GM19452 (cell line): ENCODE measurements at regions not wholly inside any gene's neighbourhood (a gene's known extent, or its start where the extent isn't known, plus 50 kb on each side); places are given as distances from the start of the nearest gene placed in this dataset.
"Not testable (repeated sequence)": the region's sequence is repeated elsewhere in the genome, so short reads cannot be mapped to it uniquely, and the experiment has no call there.

Experiments used
- ATAC-seq: cut with Tn5 transposase; IDR thresholded peaks from one replicate; pipeline ENCODE4 v1.9.1; 2021; ENCODE audit not compliant: unreplicated experiment

DNA sequence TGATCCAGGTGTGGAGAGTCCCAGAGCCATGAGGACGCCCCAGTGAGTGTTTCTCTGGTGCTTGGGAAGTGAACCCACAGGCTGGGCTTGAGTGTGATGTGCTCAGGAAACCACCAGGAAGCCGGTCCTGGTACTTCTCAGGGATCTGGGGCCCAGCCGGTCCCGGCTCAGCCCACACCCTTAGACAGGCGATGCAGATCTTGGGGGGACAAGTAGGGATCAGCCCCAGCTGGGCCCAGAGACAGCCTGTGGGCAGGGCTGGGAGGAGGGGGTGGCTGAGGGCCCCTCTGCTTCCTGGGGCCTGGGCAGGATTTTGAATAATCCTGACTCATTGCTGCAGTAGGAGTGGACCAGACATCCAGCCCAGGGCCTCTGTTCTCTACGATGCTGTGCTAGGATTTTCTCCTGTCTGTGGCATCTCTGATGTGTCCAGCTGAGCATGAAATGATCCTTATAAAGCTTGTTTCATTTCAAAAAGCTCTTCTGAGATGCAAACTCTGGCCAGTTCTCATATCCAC, 698.0 kb downstream of the PTPRU start:
- ATAC-seq, result no peak

DNA sequence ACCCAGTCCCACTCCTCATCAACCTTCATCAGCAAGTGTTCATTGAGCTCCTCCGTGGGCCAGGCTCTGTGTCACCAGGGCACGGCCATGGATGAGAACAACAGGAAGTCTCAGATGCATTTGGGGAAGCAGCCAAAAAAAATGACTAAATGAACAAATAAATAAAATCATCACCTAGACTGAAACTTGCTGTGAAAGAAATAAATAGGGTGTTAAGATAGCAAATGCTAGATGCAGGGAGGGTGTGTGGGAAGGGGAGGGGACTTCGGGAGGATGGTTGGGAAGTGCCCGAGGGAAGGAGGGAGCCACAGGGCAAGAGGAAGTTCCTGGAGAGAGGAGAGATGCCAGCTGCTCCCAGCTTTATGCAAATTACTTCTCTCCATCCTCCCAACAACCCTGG, 696.7 kb downstream of the PTPRU start:
- no peak for ATAC-seq

DNA sequence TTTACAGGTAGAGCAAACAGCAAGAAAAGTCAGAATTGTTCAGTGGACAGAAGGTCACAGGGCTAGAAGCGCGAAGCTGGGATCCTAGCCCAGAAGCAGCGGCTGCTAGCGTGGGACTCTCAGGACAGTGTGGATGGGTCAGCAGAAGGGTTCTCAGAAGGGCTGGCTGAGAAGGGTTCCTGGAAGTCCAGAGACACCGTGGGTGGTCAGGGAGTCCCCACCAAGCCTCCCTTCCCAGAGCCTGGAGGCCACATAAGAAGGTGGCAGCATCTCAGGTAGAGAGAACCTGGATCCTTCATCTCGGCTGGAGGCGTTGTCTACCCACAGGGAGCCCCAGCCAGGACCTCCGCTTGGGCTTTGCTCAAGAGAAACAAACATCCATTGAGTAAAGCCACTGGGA, 696.3 kb downstream of the PTPRU start:
- ATAC-seq, result no peak

DNA sequence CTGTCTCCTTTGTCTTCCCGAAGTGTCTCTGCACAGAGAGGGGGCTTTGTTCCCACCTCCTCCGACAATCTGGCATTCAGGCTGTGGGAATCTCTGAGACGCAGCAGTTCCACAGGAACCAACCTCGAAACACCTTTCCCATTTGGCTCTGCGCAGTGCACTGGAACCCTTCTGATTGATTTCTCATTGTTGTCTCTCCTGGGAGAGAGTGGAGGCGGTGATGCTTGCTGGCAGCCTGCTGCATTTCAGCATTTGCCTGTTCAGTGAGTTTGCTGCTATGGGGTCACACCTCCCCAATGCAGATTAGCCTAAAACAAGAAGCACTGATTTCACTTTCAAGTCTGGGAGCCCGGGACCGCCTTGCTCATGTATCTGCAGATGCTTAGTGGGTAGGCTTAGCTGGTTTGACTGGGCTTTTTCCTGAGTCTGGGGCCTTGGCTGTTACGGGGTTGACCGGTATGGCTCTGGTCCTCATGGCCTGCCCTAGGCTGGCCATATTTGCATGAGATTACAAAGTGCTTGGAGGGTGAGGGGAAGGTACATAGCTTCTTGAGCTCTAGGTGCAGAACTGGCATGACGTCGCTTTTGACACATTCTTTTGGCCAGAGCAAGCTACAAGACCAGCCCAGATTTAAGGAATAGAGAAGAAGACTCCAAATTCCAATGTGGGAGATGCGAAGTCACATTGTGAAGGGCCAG, 695.3 kb downstream of the PTPRU start:
- ATAC-seq, result no peak

DNA sequence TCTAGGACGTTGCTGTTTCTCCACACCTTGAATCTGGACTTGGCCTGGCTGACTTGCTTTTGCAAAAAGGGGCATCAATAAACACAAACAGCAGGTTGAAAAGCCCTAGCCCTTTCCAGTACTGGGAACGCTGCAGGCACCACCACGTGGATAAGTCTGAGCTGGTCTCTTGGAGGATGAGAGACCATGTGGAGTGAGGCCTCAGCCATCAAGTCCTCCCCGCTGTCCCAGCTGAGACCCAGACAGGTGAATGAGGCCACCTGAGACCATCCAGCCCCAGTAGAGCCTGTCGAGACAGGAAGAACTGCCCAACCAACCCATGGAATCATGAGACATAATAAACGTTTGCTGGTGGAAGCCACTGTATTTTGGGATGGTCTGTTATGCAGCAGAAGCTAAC, 688.7 kb downstream of the PTPRU start:
- no peak for ATAC-seq

DNA sequence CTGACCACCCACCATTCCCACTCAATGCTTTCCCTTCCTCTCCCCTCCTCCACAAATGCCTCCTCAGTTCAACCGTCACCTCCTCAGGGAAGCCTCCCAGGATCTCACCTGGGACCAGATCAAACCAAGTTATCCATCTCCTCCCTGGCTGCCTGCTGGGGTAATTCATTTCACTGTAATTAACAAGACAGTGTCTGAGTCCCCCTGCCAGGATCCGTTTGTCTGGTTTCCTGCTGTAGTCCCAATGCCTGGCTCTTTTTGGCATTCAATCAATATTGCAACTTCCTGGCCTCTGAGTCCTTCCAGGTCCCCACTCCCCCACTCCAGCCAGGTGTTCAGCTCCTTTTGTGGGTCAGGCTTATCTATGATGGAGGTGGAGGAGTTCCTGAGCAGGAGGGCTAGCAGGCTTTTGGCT, 687.7 kb downstream of the PTPRU start:
- no peak for ATAC-seq

- no peak for ATAC-seq
These were observed 685.4 kb downstream of the PTPRU start for GRCh38 chr1:29921741-29922140.

- ATAC-seq, result no peak
These were observed 684.5 kb downstream of the PTPRU start for GRCh38 chr1:29920784-29921183.

- ATAC-seq, result no peak
These were observed 684.0 kb downstream of the PTPRU start for GRCh38 chr1:29920316-29920715.

DNA sequence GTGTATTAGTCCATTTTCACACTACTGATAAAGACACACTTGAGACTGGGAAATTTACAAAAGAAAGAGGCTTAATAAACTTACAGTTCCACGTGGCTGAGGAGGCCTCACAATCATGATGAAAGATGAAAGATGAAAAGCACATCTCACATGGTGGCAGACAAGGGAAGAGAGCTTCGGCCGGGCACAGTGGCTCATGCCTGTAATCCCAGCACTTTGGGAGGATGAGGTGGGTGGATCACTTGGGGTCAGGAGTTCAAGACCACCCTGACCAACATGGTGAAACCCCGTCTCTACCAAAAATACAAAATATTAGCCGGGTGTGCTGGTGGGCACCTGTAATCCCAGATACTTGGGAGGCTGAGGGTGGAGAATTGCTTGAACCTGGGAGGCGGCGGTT, 682.7 kb downstream of the PTPRU start:
- ATAC-seq, result not testable (repeated sequence)

GRCh38 chr1:29916656-29917369, 680.5 kb downstream of the PTPRU start:
- no peak for ATAC-seq

DNA sequence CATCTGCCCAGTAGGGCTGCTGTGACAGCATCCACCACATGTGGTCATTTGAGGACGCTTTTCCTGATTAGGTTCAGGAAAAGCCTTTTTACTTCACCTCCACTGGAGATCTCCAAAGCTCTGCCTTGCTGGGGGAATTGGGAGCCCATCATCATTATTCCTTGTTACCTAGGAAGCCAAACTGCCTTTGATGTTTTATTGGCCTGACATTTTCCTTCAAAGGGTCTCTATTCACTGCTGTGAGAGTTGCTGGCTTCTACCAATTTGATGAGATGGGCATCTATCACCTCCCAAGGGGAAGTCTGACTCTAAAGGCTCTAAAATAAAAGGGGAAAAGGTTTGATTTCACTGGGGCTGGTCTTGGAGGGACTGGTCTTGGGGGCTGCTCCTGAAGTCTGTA, 678.6 kb downstream of the PTPRU start:
- no peak for ATAC-seq

DNA sequence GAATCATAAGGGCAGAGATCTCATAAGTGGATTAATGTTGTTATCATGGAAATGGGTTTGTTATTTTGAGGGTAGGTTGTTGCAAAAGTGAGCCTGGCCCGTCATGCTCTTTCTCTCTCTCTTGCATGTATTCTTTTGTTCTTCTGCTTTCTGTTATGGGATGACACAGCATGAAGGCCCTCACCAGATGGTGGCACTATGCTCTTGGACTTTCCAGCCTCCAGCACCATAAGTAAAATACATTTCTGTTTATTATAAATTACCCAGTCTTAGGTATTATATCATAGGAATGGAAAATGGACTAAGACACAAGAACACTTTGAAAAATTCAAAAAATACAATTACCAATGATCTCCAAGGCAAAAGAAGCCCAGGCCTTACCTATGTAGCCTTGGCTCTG, 676.1 kb downstream of the PTPRU start:
- no peak for ATAC-seq

DNA sequence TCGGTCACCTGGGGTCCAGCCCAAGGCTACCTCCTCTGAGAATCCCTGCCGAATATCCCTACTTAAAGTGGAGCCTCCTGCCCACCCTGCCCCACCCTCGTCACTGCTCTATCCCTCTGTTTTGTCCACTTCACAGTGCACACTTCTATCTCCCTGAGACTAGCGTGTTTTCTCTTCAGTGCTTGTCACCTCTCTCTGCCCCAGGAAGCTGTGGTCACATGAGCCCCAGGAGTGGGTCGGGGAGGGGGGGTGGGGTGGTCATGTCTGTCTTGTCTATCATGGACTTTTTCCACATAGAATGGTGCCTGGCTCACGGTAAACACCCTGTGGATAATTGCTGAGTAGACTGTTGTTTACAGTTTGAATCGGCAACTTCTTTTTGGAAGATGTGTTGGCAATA, 673.6 kb downstream of the PTPRU start:
- ATAC-seq, result no peak

- no peak for ATAC-seq
These were observed 671.3 kb downstream of the PTPRU start for GRCh38 chr1:29907596-29907995.

GRCh38 chr1:29906927-29907326, 670.6 kb downstream of the PTPRU start:
- ATAC-seq, result no peak

DNA sequence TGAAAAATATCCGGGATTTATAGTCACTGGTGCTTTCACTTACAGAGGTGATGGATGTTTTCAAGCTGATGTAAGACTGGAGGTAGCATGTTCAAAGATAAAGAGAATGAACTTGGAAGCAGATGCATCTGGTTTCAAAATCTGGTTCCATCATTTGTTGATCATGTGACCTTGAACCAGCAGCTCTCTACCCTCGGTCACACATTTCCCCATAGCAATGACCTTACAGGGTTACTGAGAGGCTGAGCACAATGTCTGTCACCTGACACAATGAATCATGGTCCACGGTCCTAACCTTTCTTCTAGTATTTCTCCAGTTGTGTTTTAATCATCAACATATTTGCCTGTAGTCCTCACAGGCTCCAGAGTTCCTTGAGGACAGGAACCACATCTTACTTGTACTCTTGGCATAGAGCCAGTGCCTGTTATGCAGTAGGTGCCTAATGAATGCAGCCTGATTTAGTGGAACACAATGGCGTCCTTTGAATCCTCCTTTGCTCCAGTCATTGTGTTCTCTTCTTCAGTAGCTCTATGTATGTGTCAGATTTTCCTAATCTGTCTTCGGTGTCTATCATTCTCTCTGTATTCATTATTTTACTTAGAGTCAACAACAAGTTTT, 667.3 kb downstream of the PTPRU start:
- no peak for ATAC-seq

DNA sequence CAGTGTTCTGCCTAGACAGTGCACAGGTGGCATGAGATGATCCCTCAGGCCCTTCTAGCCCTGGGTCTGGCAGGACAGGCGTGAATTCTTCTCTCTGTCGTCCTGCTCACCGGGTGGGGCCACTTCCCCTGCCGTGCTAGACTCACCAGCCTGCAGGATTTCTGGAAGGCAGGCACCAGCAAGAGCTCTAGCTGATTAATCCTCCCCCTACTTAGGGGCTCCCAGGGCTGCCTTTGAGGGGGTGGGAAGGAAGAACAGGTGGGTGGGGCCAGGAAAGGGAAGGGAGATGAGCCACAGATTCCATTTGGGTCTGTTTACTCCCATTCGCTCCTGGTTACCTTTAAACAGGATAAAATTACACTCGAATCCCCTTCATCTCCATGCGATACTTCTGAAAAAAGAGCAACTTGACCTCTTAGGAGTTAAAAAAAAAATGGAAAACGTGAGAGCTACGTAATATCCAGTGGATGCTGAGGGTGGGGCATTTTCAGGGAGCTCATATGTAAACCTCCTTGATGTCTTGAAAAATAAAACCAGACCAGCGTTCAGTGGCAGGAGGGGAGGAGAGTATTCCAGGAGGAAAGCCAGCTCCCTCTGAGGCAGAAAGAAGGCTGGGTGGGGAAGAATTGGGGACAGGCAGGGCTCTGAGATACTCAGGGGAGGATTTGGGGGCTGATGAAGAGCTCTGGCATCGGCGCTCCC, 665.5 kb downstream of the PTPRU start:
- ATAC-seq, result no peak

DNA sequence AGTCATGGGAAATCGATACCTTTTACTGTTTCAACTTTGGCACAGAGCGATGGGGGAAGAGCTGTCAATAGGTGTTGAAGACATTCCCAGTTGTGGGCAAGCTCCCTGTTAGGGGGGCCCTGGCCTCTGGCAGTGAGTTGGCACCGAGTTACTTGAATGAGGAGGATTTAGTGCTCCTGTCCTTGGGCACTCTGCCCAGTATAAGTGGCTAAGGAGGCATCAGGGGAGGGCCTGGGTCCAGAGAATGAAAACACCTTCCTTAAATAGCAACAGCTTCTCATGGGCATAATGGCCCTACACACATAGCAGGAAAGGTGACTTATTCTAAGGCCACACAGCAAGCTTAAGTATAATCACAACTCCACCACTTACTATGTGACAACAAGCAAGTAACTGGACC, 664.4 kb downstream of the PTPRU start:
- no peak for ATAC-seq

DNA sequence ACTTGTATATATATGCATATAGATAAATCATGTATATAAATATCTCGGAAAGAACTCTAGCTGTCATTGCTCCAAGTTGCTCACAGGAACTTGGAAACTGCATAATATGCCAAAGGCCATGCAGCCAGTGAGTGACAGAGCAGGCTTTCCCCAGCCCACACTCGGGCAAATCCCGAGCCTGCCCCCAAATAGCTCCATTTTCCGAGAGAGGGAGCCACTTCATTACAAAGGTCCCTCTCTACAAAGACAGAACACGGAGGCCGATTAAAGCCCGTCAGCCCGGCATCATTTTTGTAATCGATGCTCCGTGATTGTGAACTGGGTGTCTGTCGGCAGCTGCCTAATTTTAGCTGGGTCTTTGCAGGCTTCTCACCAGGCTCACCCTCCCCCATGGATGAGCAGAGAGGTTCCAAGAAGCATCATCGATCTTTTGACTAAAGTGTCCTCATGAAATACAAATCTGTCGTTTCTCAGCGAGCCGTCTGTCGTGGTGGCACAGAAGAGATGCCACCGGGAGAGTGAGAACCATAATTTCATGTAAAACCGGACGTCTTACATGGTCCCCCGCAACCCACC, 663.9 kb downstream of the PTPRU start:
- no peak for ATAC-seq
